SK-N-SH (cell line): ENCODE measurements at regions not wholly inside any gene's neighbourhood (a gene's known extent, or its start where the extent isn't known, plus 50 kb on each side); places are given as distances from the start of the nearest gene placed in this dataset.

ENCODE experiments used
- CTCF ChIA-PET: fragments of 300-600, 350-600 bp; formaldehyde crosslinking; extraction: SDS; loops from one replicate; lab custom pipeline; 2021; lab: Yijun Ruan, JAX
- POLR2A ChIA-PET: fragments of 350-600 bp; sonication (Branson Sonifier 250); formaldehyde crosslinking; extraction: SDS; loops from one replicate; lab custom pipeline; 2020; ENCODE audit warnings: antibody characterized with exemption, inconsistent platforms; lab: Yijun Ruan, JAX
- DNase-seq: peaks from one replicate; pipeline ENCODE4 v3.0.0; 2012
- H2AFZ ChIP-seq: fragments of 200-600 bp; sonication (generic); 2 replicates; pipeline ENCODE4 v1.8.1; 2016; ENCODE audit warnings: antibody characterized with exemption, mild to moderate bottlenecking, low read depth
- H3F3A ChIP-seq: fragments of 200-600 bp; sonication (generic); replicated peaks from 2 replicates; pipeline ENCODE3; 2016; ENCODE audit warnings: antibody characterized with exemption, mild to moderate bottlenecking; ENCODE audit not compliant: insufficient read depth
- H3K27ac ChIP-seq, 2 experiments: fragments of 200-500 bp in 1 of 2; fragments of 200-600 bp in 1 of 2; sonication (Bioruptor generic) in 1 of 2; sonication (generic), shearing (Covaris generic) in 1 of 2; 2 replicates each; pipeline versions ENCODE4 v1.5.1 to v1.6.1; 2014 to 2016; ENCODE audit warnings: low read depth in 2 of 2, inconsistent platforms in 1 of 2, low read length in 1 of 2, mild to moderate bottlenecking in 1 of 2, mixed read lengths in 1 of 2
- H3K27me3 ChIP-seq: fragments of 200-600 bp; sonication (generic), shearing (Covaris generic); 2 replicates; pipeline ENCODE4 v1.6.1; 2016; ENCODE audit warnings: mixed run types; ENCODE audit not compliant: insufficient read depth
- H3K36me3 ChIP-seq, 2 experiments: fragments of 200-500 bp in 1 of 2; fragments of 200-600 bp in 1 of 2; sonication (Bioruptor generic) in 1 of 2; sonication (generic) in 1 of 2; replicated peaks in 1 of 2; 2 replicates each; pipeline versions ENCODE3 to v1.5.1; 2014 to 2016; ENCODE audit warnings: low read length in 1 of 2, mild to moderate bottlenecking in 1 of 2; ENCODE audit not compliant: insufficient read depth in 2 of 2, control insufficient read depth in 1 of 2
- H3K4me1 ChIP-seq, 2 experiments: fragments of 200-500 bp in 1 of 2; fragments of 200-600 bp in 1 of 2; sonication (Bioruptor generic) in 1 of 2; sonication (generic), shearing (Covaris generic) in 1 of 2; 2 replicates each; pipeline versions ENCODE4 v1.5.1 to v1.6.1; 2014 to 2016; ENCODE audit warnings: low read depth in 1 of 2, low read length in 1 of 2, mixed run types in 1 of 2; ENCODE audit not compliant: insufficient read depth in 2 of 2, control insufficient read depth in 1 of 2
- H3K4me2 ChIP-seq: fragments of 200-600 bp; sonication (generic), shearing (Covaris generic); 2 replicates; pipeline ENCODE4 v1.6.1; 2017; ENCODE audit warnings: mixed run types
- H3K4me3 ChIP-seq, 2 experiments: fragments of 200-500 bp in 1 of 2; fragments of 200-600 bp in 1 of 2; sonication (Bioruptor generic) in 1 of 2; sonication (generic), shearing (Covaris generic) in 1 of 2; 2 replicates each; pipeline versions ENCODE4 v1.5.1 to v1.8.1; 2014 to 2016; ENCODE audit warnings: low read depth in 2 of 2, inconsistent platforms in 1 of 2, low read length in 1 of 2, mild to moderate bottlenecking in 1 of 2, mixed read lengths in 1 of 2, moderate library complexity in 1 of 2
- H3K79me2 ChIP-seq: fragments of 200-600 bp; sonication (generic); 2 replicates; pipeline ENCODE4 v1.8.1; 2017; ENCODE audit warnings: mild to moderate bottlenecking; ENCODE audit not compliant: insufficient read depth
- H3K9ac ChIP-seq: fragments of 200-600 bp; sonication (generic); 2 replicates; pipeline ENCODE4 v1.6.1; 2017; ENCODE audit warnings: mixed run types
- H3K9me2 ChIP-seq: fragments of 200-600 bp; sonication (generic); 2 replicates; pipeline ENCODE4 v1.6.1; 2017; ENCODE audit warnings: mixed run types
- H3K9me3 ChIP-seq: fragments of 200-600 bp; sonication (generic); 2 replicates; pipeline ENCODE4 v1.6.1; 2017; ENCODE audit warnings: mixed run types, mild to moderate bottlenecking, moderate library complexity
- H4K20me1 ChIP-seq: fragments of 200-600 bp; sonication (generic); 2 replicates; pipeline ENCODE4 v1.6.1; 2017; ENCODE audit warnings: mild to moderate bottlenecking, mixed run types; ENCODE audit not compliant: insufficient read depth
- CTCF ChIP-seq: fragments of 200-600 bp; sonication (generic); IDR thresholded peaks from 2 replicates; pipeline ENCODE4 v1.6.1; 2017; ENCODE audit warnings: antibody characterized with exemption, mild to moderate bottlenecking, moderate library complexity
- EP300 ChIP-seq, 2 experiments: IDR thresholded peaks; 2 replicates each; pipeline versions ENCODE4 v1.4.0 to v1.6.1; 2012; ENCODE audit warnings: borderline replicate concordance in 1 of 2, low read depth in 1 of 2, low read length in 1 of 2
- EZH2phosphoT487 ChIP-seq: fragments of 200-600 bp; sonication (generic); IDR thresholded peaks from 2 replicates; pipeline ENCODE4 v1.6.1; 2017; ENCODE audit warnings: low read depth, mixed run types, mild to moderate bottlenecking, antibody characterized with exemption, moderate library complexity, borderline replicate concordance
- FOXM1 ChIP-seq: IDR thresholded peaks from 2 replicates; pipeline ENCODE4 v1.4.0; 2012; ENCODE audit warnings: low read depth, mild to moderate bottlenecking
- GATA2 ChIP-seq: sonication (generic); formaldehyde crosslinking; IDR thresholded peaks from 2 replicates; pipeline ENCODE4 v1.5.0; 2020; ENCODE audit warnings: mild to moderate bottlenecking, missing genetic modification reagents
- MAX ChIP-seq: IDR thresholded peaks from 2 replicates; pipeline ENCODE4 v1.4.0; 2012; ENCODE audit warnings: low read depth
- MEF2A ChIP-seq: IDR thresholded peaks from 2 replicates; pipeline ENCODE4 v1.4.0; 2012; ENCODE audit warnings: low read depth, borderline replicate concordance
- PBX3 ChIP-seq: IDR thresholded peaks from 2 replicates; pipeline ENCODE4; 2012
- REST ChIP-seq: IDR thresholded peaks from 2 replicates; pipeline ENCODE4 v1.6.1; 2012; ENCODE audit warnings: mild to moderate bottlenecking, low read depth, low read length, moderate library complexity
- RXRA ChIP-seq: IDR thresholded peaks from 2 replicates; pipeline ENCODE4 v1.4.0; 2012; ENCODE audit warnings: low read depth, mild to moderate bottlenecking, borderline replicate concordance
- YY1 ChIP-seq: IDR thresholded peaks from 2 replicates; pipeline ENCODE4 v1.4.0; 2012; ENCODE audit warnings: low read depth, mild to moderate bottlenecking
- ZBTB33 ChIP-seq: IDR thresholded peaks from 2 replicates; pipeline ENCODE4 v1.4.0; 2012; ENCODE audit warnings: low read depth, borderline replicate concordance

- TF ChIP-seq REST (no peak), ZBTB33 (no peak)
These were observed 240.4 kb upstream of the LDB2 start (continued) for GRCh38 chr4:17138847-17139246.

- Histone ChIP-seq H2AFZ (no peak overlapping the region), H3K27me3 (no peaks in the 10 kb centered on the region), H3K36me3 (no peaks in the 10 kb centered on the region), H3K4me2 (no peak overlapping the region), H3K9ac (no peak overlapping the region), H3K27ac (no peak overlapping the region), H3K9me3 (peaks cover 12% of the 10 kb centered on the region; the same call in 1 of the 2 replicates), H4K20me1 (no peaks in the 10 kb centered on the region), H3F3A (no peaks in the 10 kb centered on the region), H3K79me2 (no peaks in the 10 kb centered on the region), H3K4me1 (no peaks in the 10 kb centered on the region), H3K4me3 (no peak overlapping the region), H3K9me2 (no peaks in the 10 kb centered on the region)
- DNase-seq: no peak
- TF ChIP-seq EP300 (IDR thresholded peaks at IDR 0.05; ENCODE audit: borderline replicate concordance in 1 of 2, low read depth in 1 of 2, low read length in 1 of 2) (no peak), MEF2A (no peak), GATA2 (CRISPR knock-in tag) (no peak), RXRA (no peak), FOXM1 (no peak), PBX3 (no peak), MAX (no peak), YY1 (no peak), EZH2phosphoT487 (no peak), CTCF (no peak), REST (no peak)
- CTCF ChIA-PET: no interaction called here
- POLR2A ChIA-PET: no interaction called here
These were observed 236.1 kb upstream of the LDB2 start for GRCh38 chr4:17134565-17134964.
